GM12891 (cell line): ENCODE measurements at regions not wholly inside any gene's neighbourhood (a gene's known extent, or its start where the extent isn't known, plus 50 kb on each side); places are given as distances from the start of the nearest gene placed in this dataset.

Experiments used
- PAX5 ChIP-seq: IDR thresholded peaks from 2 replicates; pipeline ENCODE4 v1.6.1; 2011; ENCODE audit warnings: low read length, moderate library complexity, mild to moderate bottlenecking; ENCODE audit not compliant: insufficient read depth, severe bottlenecking
- POLR2A ChIP-seq: IDR thresholded peaks from 2 replicates; pipeline ENCODE4 v1.6.1; 2011; ENCODE audit warnings: low read depth, low read length, control low read depth
- POLR2AphosphoS5 ChIP-seq: IDR thresholded peaks from 2 replicates; pipeline ENCODE4 v1.6.1; 2011; ENCODE audit warnings: low read depth, low read length, control low read depth
- POU2F2 ChIP-seq: IDR thresholded peaks from 2 replicates; pipeline ENCODE4 v1.6.1; 2011; ENCODE audit warnings: low read depth, mild to moderate bottlenecking, control low read depth, low read length, moderate library complexity
- SPI1 ChIP-seq: IDR thresholded peaks from 2 replicates; pipeline ENCODE4 v1.6.1; 2011; ENCODE audit warnings: low read depth, low read length, control low read depth
- TAF1 ChIP-seq: IDR thresholded peaks from 2 replicates; pipeline ENCODE4 v1.6.1; 2011; ENCODE audit warnings: low read depth, low read length, control low read depth

- TF ChIP-seq POLR2A, result no peak
- TF ChIP-seq SPI1, result no peak
- TF ChIP-seq TAF1, result no peak
- TF ChIP-seq POLR2AphosphoS5, result no peak
- no peak for TF ChIP-seq POU2F2
- no peak for TF ChIP-seq PAX5
Observed at GRCh38 chr1:95415146-95415545, 181.1 kb downstream of the RWDD3 start.
